HepG2 (cell line): ENCODE measurements at regions not wholly inside any gene's neighbourhood (a gene's known extent, or its start where the extent isn't known, plus 50 kb on each side); places are given as distances from the start of the nearest gene placed in this dataset.

Source experiments
- ATAC-seq: fragments of 200-7000 bp; cut with Tn5 transposase; 3 replicates; pipeline ENCODE4 v1.9.1; 2020; ENCODE audit warnings: mild to moderate bottlenecking, moderate library complexity
- BruUV-seq: library from RNA; stranded (reverse); fragments of 400-500 nt; replicated peaks from 2 replicates; lab custom pipeline; 2021; lab: Mats Ljungman, UMichigan
- CTCF ChIA-PET: fragments of 300-600 bp; formaldehyde crosslinking; extraction: SDS; loops from one replicate; lab custom pipeline; 2021; ENCODE audit warnings: low total read pairs, inconsistent platforms, low intra/inter-chr PET ratio; lab: Yijun Ruan, JAX
- POLR2A ChIA-PET: fragments of 350-600 bp; sonication (Branson Sonifier 250); formaldehyde crosslinking; loops from one replicate; lab custom pipeline; 2020; ENCODE audit warnings: antibody characterized with exemption, inconsistent platforms; lab: Yijun Ruan, JAX
- DNase-seq: peaks from one replicate; pipeline ENCODE4 v3.0.0-alpha.2; 2015; ENCODE audit warnings: low spot score
- FAIRE-seq: peaks from 3 replicates; lab custom pipeline; 2011; peaks lifted over from hg19 to GRCh38; lab: Jason Lieb, UNC
- H2AFZ ChIP-seq: one replicate; pipeline ENCODE4 v1.6.1; 2011; ENCODE audit warnings: low read length, inconsistent platforms
- H3K27ac ChIP-seq: fragments of 300-600 bp; 3 replicates; pipeline ENCODE4 v1.8.0; 2011; ENCODE audit warnings: mixed run types, mild to moderate bottlenecking, mixed read lengths, low read length, inconsistent platforms; ENCODE audit not compliant: insufficient read depth; ENCODE audit errors: extremely low read length
- H3K27me3 ChIP-seq, 2 experiments: fragments of 200-600 bp in 1 of 2; 2 replicates in 1 of 2; 3 replicates in 1 of 2; pipeline versions ENCODE4 v1.6.0 to v1.8.0; 2011; ENCODE audit warnings: low read length in 2 of 2, mild to moderate bottlenecking in 2 of 2, moderate library complexity in 2 of 2, inconsistent platforms in 1 of 2; ENCODE audit not compliant: insufficient read depth in 2 of 2, control insufficient read depth in 1 of 2
- H3K36me3 ChIP-seq, 2 experiments: fragments of 200-600 bp in 1 of 2; replicated peaks in 1 of 2; 2 replicates in 1 of 2; 3 replicates in 1 of 2; pipeline versions ENCODE4 v1.5.1 to v1.8.0; 2011; ENCODE audit warnings: low read length in 2 of 2, inconsistent platforms in 1 of 2; ENCODE audit not compliant: insufficient read depth in 2 of 2, control insufficient read depth in 1 of 2
- H3K4me1 ChIP-seq: 2 replicates; pipeline ENCODE4 v1.5.1; 2012; ENCODE audit warnings: low read length, inconsistent platforms; ENCODE audit not compliant: insufficient read depth
- H3K4me2 ChIP-seq: 2 replicates; pipeline ENCODE4 v1.6.0; 2011; ENCODE audit warnings: low read depth, low read length, inconsistent platforms
- H3K4me3 ChIP-seq, 3 experiments: fragments of 200-600 bp in 1 of 3; sonication (generic), shearing (Covaris generic) in 1 of 3; replicated peaks in 1 of 3; 2 replicates each; pipeline ENCODE4 v1.5.1; 2011 to 2016; ENCODE audit warnings: low read length in 3 of 3, inconsistent platforms in 2 of 3, low read depth in 2 of 3, mild to moderate bottlenecking in 2 of 3, control low read depth in 1 of 3, mixed read lengths in 1 of 3; ENCODE audit not compliant: insufficient read depth in 1 of 3
- H3K79me2 ChIP-seq: one replicate; pipeline ENCODE4 v1.6.1; 2011; ENCODE audit warnings: low read length, inconsistent platforms; ENCODE audit not compliant: insufficient read depth
- H3K9ac ChIP-seq: 2 replicates; pipeline ENCODE4 v1.6.0; 2011; ENCODE audit warnings: mild to moderate bottlenecking, low read depth, low read length, inconsistent platforms; ENCODE audit not compliant: insufficient read depth
- H3K9me3 ChIP-seq: 2 replicates; pipeline ENCODE4 v1.5.1; 2012; ENCODE audit warnings: mild to moderate bottlenecking, low read length
- H4K20me1 ChIP-seq: 2 replicates; pipeline ENCODE4 v1.6.0; 2011; ENCODE audit warnings: inconsistent platforms, mild to moderate bottlenecking, low read length, moderate library complexity; ENCODE audit not compliant: insufficient read depth
- ATF7-NPFF ChIP-seq: sonication (generic); formaldehyde crosslinking; IDR thresholded peaks from 2 replicates; pipeline ENCODE4 v1.8.1; 2023; ENCODE audit warnings: mild to moderate bottlenecking, low read depth, missing genetic modification reagents, moderate library complexity
- ATM ChIP-seq: fragments of 450-650 bp; IDR thresholded peaks from 2 replicates; pipeline ENCODE4 v1.7.1; 2017; ENCODE audit warnings: mild to moderate bottlenecking, borderline replicate concordance
- BHLHE40 ChIP-seq: IDR thresholded peaks from 2 replicates; pipeline ENCODE4 v1.6.1; 2011; ENCODE audit warnings: low read length, improper control_type of control experiment
- CEBPB ChIP-seq: IDR thresholded peaks from 2 replicates; pipeline ENCODE4 v1.6.1; 2011; ENCODE audit warnings: low read depth, low read length, improper control_type of control experiment, borderline replicate concordance
- SETDB1 ChIP-seq: sonication (generic); formaldehyde crosslinking; IDR thresholded peaks from 2 replicates; pipeline ENCODE4 v1.5.1; 2020; ENCODE audit warnings: missing genetic modification reagents, mild to moderate bottlenecking, borderline replicate concordance
- SOX5 ChIP-seq: IDR thresholded peaks from 2 replicates; pipeline ENCODE4 v1.6.1; 2016; ENCODE audit warnings: borderline replicate concordance
- SP1 ChIP-seq, 2 experiments: fragments of 450-650 bp in 1 of 2; sonication (generic) in 1 of 2; formaldehyde crosslinking in 1 of 2; IDR thresholded peaks; 2 replicates each; pipeline versions ENCODE4 v1.4.0 to v1.6.1; 2016 to 2020; ENCODE audit warnings: missing genetic modification reagents in 1 of 2
- ZMYM2 ChIP-seq: sonication (generic); formaldehyde crosslinking; IDR thresholded peaks from 2 replicates; pipeline ENCODE4 v1.8.0; 2022; ENCODE audit warnings: mild to moderate bottlenecking, missing genetic modification reagents
- ZNF274 ChIP-seq: sonication (generic); formaldehyde crosslinking; IDR thresholded peaks from 2 replicates; pipeline ENCODE4 v1.5.1; 2020; ENCODE audit warnings: mild to moderate bottlenecking, missing genetic modification reagents
- ZNF550 ChIP-seq: sonication (generic); formaldehyde crosslinking; IDR thresholded peaks from 2 replicates; pipeline ENCODE4 v1.4.0; 2020; ENCODE audit warnings: mild to moderate bottlenecking, missing genetic modification reagents, borderline replicate concordance
- WGBS: methylation state at CpG from one replicate; pipeline ENCODE4 v1.1.6; 2017; ENCODE audit warnings: low lambda C conversion rate; 5-methylcytosine and 5-hydroxymethylcytosine counted together
- in situ Hi-C: cut with HindIII; loops from 2 replicates; pipeline ENCODE4 v1.10.0; 2017; ENCODE audit warnings: low pct_unique_long_range_greater_than_20kb; ENCODE audit not compliant: extremely low pct_ligation_motif_present
- intact Hi-C: fragments of 100-400 bp; cut with micrococcal nuclease; formaldehyde crosslinking; loops from one replicate; pipeline ENCODE4 v1.10.0; 2022; ENCODE audit not compliant: unreplicated experiment
- TF ChIP-seq, protein P1 (sequence below): sonication (generic); formaldehyde crosslinking; IDR thresholded peaks from 2 replicates; pipeline ENCODE4 v1.8.1; 2022; ENCODE audit warnings: mild to moderate bottlenecking, missing genetic modification reagents
- TF ChIP-seq, protein P2 (sequence below): sonication (generic); formaldehyde crosslinking; conservative IDR thresholded peaks from 2 replicates; pipeline ENCODE4 v1.4.0; 2020; ENCODE audit warnings: missing genetic modification reagents
- TF ChIP-seq, protein P3 (sequence below): sonication (generic); formaldehyde crosslinking; IDR thresholded peaks from 2 replicates; pipeline ENCODE4 v1.8.1; 2023; ENCODE audit warnings: mild to moderate bottlenecking, missing genetic modification reagents, borderline replicate concordance

DNA sequence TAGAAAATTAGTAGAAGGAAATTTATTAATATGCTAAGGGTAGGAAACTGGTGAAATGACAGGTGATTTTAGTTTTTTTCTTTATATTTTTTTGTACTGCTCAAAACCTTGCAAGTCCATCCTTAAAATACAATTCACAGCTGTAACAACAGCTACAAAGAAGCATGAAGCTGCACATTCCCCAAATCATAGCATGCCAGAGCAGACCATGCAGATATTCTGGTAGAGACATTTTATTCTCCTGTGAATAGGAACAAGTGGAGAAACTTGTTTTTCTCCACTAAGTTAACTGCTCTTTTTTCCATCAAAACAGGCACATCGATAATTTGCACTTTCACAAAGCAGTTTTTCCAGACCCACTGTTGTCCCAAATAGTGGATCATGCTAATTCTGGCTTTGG is 1125.7 kb downstream of the BRINP3 start:
- H3K27me3 ChIP-seq: no peaks in the 10 kb centered on the region
- BruUV-seq: no TSS peak
- H4K20me1 ChIP-seq: no peaks in the 10 kb centered on the region
- ChIA-PET CTCF (no interaction called here), POLR2A (no interaction called here)
- no peak overlapping the region for H3K27ac ChIP-seq
- in situ Hi-C loops: no loop called here
- ATAC-seq (no peak), FAIRE-seq (no peak), DNase-seq (no peak)
- no peak overlapping the region for H3K4me2 ChIP-seq
- H3K4me1 ChIP-seq: 0 out of 2 replicates have a peak, but pooled peaks cover 5% of the 10 kb centered on the region
- no peaks in the 10 kb centered on the region for H3K79me2 ChIP-seq
- H2AFZ ChIP-seq: no peak overlapping the region
- no peak overlapping the region for H3K4me3 ChIP-seq
- intact Hi-C loops: no loop called here
- WGBS: 0% methylated on average over 1 of the region's 1 CpG
- no peak overlapping the region for H3K9ac ChIP-seq
- no peaks in the 10 kb centered on the region for H3K36me3 ChIP-seq
- TF ChIP-seq CEBPB: no peak
- TF ChIP-seq SOX5 (CRISPR knock-in tag): no peak
- TF ChIP-seq, protein P1, sequence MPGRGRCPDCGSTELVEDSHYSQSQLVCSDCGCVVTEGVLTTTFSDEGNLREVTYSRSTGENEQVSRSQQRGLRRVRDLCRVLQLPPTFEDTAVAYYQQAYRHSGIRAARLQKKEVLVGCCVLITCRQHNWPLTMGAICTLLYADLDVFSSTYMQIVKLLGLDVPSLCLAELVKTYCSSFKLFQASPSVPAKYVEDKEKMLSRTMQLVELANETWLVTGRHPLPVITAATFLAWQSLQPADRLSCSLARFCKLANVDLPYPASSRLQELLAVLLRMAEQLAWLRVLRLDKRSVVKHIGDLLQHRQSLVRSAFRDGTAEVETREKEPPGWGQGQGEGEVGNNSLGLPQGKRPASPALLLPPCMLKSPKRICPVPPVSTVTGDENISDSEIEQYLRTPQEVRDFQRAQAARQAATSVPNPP (CRISPR knock-in tag): no peak
- no peak for TF ChIP-seq SP1 (IDR thresholded peaks at IDR 0.05)
- TF ChIP-seq SP1 (CRISPR knock-in tag; IDR thresholded peaks at IDR 0.05): no peak
- no peak for TF ChIP-seq ATM
- no peak for TF ChIP-seq SETDB1 (CRISPR knock-in tag)
- no peak for TF ChIP-seq ZNF274
- TF ChIP-seq, protein P2, sequence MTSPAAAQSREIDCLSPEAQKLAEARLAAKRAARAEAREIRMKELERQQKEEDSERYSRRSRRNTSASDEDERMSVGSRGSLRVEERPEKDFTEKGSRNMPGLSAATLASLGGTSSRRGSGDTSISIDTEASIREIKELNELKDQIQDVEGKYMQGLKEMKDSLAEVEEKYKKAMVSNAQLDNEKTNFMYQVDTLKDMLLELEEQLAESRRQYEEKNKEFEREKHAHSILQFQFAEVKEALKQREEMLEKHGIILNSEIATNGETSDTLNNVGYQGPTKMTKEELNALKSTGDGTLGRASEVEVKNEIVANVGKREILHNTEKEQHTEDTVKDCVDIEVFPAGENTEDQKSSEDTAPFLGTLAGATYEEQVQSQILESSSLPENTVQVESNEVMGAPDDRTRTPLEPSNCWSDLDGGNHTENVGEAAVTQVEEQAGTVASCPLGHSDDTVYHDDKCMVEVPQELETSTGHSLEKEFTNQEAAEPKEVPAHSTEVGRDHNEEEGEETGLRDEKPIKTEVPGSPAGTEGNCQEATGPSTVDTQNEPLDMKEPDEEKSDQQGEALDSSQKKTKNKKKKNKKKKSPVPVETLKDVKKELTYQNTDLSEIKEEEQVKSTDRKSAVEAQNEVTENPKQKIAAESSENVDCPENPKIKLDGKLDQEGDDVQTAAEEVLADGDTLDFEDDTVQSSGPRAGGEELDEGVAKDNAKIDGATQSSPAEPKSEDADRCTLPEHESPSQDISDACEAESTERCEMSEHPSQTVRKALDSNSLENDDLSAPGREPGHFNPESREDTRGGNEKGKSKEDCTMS (CRISPR knock-in tag): no peak
- no peak for TF ChIP-seq ATF7-NPFF (CRISPR knock-in tag)
- no peak for TF ChIP-seq ZNF550
- TF ChIP-seq, protein P3, sequence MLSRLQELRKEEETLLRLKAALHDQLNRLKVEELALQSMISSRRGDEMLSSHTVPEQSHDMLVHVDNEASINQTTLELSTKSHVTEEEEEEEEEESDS: no peak
- no peak for TF ChIP-seq ZMYM2
- no peak for TF ChIP-seq BHLHE40
- no peaks in the 10 kb centered on the region for H3K9me3 ChIP-seq
